ENCODE measurements at regions not wholly inside any gene's neighbourhood (a gene's known extent, or its start where the extent isn't known, plus 50 kb on each side); places are given as distances from the start of the nearest gene placed in this dataset.

DNA sequence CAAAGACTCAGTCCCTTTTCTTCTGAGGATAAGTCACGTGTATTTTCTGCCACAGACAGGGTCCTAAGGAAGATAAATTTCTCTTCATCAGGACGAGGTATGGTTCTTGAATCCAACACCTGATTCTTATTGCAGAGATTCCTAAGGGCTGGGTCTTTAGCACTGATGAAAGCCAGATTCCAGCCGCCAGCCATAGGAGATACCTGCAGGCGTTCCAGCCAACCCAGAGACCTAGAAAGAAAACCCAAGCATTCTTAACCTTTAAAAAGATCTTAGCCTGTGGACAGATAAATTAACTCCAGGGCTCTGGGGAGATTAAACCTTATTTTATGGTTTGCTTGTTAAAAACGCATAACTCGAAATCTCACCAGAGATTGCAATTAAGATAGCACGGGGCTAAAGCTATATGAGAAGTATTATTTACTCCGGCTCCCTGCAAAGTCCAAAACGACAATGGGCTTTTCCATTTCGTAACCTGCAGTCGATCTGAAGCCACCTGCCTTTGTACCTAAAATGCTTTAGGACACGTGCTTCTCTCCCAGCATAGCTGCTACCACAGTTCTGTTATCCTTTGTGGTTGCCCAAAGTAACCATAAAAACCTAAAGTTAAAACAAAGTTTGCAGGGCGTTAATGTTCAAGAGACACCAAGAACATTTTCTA lies 104.5 kb downstream of the NXPE2 start:
- Histone ChIP-seq H3K9ac (no peak overlapping the region), H3F3A (ENCODE audit: low read depth) (no peaks in the 10 kb centered on the region), H3K27me3 (no peaks in the 10 kb centered on the region), H3K4me1 (peaks cover 16% of the 10 kb centered on the region), H3K4me2 (no peak overlapping the region), H3K79me2 (ENCODE audit: low read depth) (no peaks in the 10 kb centered on the region), H3K9me3 (ENCODE audit: low read depth) (no peaks in the 10 kb centered on the region), H3K4me3 (no peak overlapping the region), H3K27ac (no peak overlapping the region), H2AFZ (replicated peaks) (no peak overlapping the region), H4K20me1 (ENCODE audit: low read depth) (no peaks in the 10 kb centered on the region), H3K36me3 (no peaks in the 10 kb centered on the region)
- H3K4me3 Mint-ChIP-seq, result no peak overlapping the region
- peaks cover 7% of the 10 kb centered on the region for H3K27me3 Mint-ChIP-seq (ENCODE audit: insufficient read depth, low read depth)
- H3K36me3 Mint-ChIP-seq, result no peaks in the 10 kb centered on the region
- no peak overlapping the region for H3K27ac Mint-ChIP-seq
- peaks cover 2% of the 10 kb centered on the region for H3K9me3 Mint-ChIP-seq
- peaks cover 36% of the 10 kb centered on the region for H3K4me1 Mint-ChIP-seq
- DNase-seq (ENCODE audit: low spot score), result no peak
- TF ChIP-seq EZH2phosphoT487 (IDR thresholded peaks at IDR 0.05), result no peak
- no peak for TF ChIP-seq EZH2 (IDR thresholded peaks at IDR 0.05)
- TF ChIP-seq, protein P1, sequence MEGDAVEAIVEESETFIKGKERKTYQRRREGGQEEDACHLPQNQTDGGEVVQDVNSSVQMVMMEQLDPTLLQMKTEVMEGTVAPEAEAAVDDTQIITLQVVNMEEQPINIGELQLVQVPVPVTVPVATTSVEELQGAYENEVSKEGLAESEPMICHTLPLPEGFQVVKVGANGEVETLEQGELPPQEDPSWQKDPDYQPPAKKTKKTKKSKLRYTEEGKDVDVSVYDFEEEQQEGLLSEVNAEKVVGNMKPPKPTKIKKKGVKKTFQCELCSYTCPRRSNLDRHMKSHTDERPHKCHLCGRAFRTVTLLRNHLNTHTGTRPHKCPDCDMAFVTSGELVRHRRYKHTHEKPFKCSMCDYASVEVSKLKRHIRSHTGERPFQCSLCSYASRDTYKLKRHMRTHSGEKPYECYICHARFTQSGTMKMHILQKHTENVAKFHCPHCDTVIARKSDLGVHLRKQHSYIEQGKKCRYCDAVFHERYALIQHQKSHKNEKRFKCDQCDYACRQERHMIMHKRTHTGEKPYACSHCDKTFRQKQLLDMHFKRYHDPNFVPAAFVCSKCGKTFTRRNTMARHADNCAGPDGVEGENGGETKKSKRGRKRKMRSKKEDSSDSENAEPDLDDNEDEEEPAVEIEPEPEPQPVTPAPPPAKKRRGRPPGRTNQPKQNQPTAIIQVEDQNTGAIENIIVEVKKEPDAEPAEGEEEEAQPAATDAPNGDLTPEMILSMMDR (IDR thresholded peaks at IDR 0.05), result no peak

GRCh38 chr11:114783805-114784204 lies 105.5 kb downstream of the NXPE2 start:
- peaks cover 19% of the 10 kb centered on the region for H3K4me1 ChIP-seq
- H3K9ac ChIP-seq, result no peak overlapping the region
- H3K4me2 ChIP-seq, result no peak overlapping the region
- H3K79me2 ChIP-seq (ENCODE audit: low read depth), result no peaks in the 10 kb centered on the region
- Mint-ChIP-seq H3K4me3 (no peak overlapping the region), H3K4me1 (peaks cover 39% of the 10 kb centered on the region), H3K9me3 (peaks cover 2% of the 10 kb centered on the region), H3K27ac (no peak overlapping the region), H3K36me3 (no peaks in the 10 kb centered on the region), H3K27me3 (ENCODE audit: insufficient read depth, low read depth) (peaks cover 4% of the 10 kb centered on the region)
- no peak overlapping the region for H2AFZ ChIP-seq (replicated peaks)
- TF ChIP-seq, protein P1 (IDR thresholded peaks at IDR 0.05), result no peak
- TF ChIP-seq EZH2 (IDR thresholded peaks at IDR 0.05) (no peak), EZH2phosphoT487 (IDR thresholded peaks at IDR 0.05) (no peak)
- no peaks in the 10 kb centered on the region for H3K9me3 ChIP-seq (ENCODE audit: low read depth)
- no peaks in the 10 kb centered on the region for H3F3A ChIP-seq (ENCODE audit: low read depth)
- H3K4me3 ChIP-seq, result no peak overlapping the region
- no peaks in the 10 kb centered on the region for H3K27me3 ChIP-seq
- no peaks in the 10 kb centered on the region for H4K20me1 ChIP-seq (ENCODE audit: low read depth)
- H3K36me3 ChIP-seq, result no peaks in the 10 kb centered on the region
- H3K27ac ChIP-seq, result no peak overlapping the region
- no peak for DNase-seq (ENCODE audit: low spot score)

GRCh38 chr11:114784216-114784615 lies 105.9 kb downstream of the NXPE2 start:
- Histone ChIP-seq H3F3A (ENCODE audit: low read depth) (no peaks in the 10 kb centered on the region), H3K4me3 (no peak overlapping the region), H3K9ac (no peak overlapping the region), H3K27me3 (no peaks in the 10 kb centered on the region), H3K4me2 (no peak overlapping the region), H3K36me3 (no peaks in the 10 kb centered on the region), H3K9me3 (ENCODE audit: low read depth) (no peaks in the 10 kb centered on the region), H4K20me1 (ENCODE audit: low read depth) (no peaks in the 10 kb centered on the region), H3K4me1 (peaks cover 19% of the 10 kb centered on the region), H2AFZ (replicated peaks) (peak overlapping the region; percentile 81), H3K79me2 (ENCODE audit: low read depth) (no peaks in the 10 kb centered on the region), H3K27ac (no peak overlapping the region)
- H3K27ac Mint-ChIP-seq, result no peak overlapping the region
- H3K4me3 Mint-ChIP-seq, result no peak overlapping the region
- no peak for DNase-seq (ENCODE audit: low spot score)
- TF ChIP-seq EZH2 (IDR thresholded peaks at IDR 0.05) (no peak), EZH2phosphoT487 (IDR thresholded peaks at IDR 0.05) (no peak)
- TF ChIP-seq, protein P1 (IDR thresholded peaks at IDR 0.05), result no peak
- peaks cover 4% of the 10 kb centered on the region for H3K27me3 Mint-ChIP-seq (ENCODE audit: insufficient read depth, low read depth)
- H3K9me3 Mint-ChIP-seq, result peaks cover 2% of the 10 kb centered on the region
- H3K4me1 Mint-ChIP-seq, result peaks cover 39% of the 10 kb centered on the region
- H3K36me3 Mint-ChIP-seq, result no peaks in the 10 kb centered on the region

Data from neural progenitor cell (in vitro differentiated cells).